KBM-7 (cell line): ENCODE measurements at regions not wholly inside any gene's neighbourhood (a gene's known extent, or its start where the extent isn't known, plus 50 kb on each side); places are given as distances from the start of the nearest gene placed in this dataset.
"Not testable (repeated sequence)": the region's sequence is repeated elsewhere in the genome, so short reads cannot be mapped to it uniquely, and the experiment has no call there.

Experiments
- DNase-seq: peaks from one replicate; pipeline ENCODE4 v3.0.0-alpha.2; 2015
- in situ Hi-C: fragments of 300-500 bp; cut with MboI; formaldehyde crosslinking; loops from 2 replicates; pipeline ENCODE4 v1.14.3; 2020; ENCODE audit warnings: low sequenced_read_pairs, low pct_unique_long_range_greater_than_20kb, mixed read lengths

DNA sequence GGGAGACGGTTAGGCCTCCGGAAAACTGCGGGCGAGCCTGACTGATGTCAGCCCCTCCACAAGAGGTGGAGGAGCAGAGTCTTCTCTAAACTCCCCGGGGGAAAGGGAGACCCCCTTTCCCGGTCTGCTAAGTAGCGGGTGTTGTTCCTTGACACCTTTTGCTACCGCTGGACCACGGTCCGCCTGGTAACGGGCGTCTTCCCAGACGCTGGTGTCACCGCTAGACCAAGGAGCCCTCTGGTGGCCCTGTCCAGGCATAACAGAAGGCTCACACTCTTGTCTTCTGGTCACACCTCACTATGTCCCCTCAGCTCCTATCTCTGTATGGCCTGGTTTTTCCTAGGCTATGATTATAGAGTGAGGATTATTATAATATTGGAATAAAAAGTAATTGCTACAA lies 513.4 kb downstream of the AMY1C start:
- in situ Hi-C loops = not testable (repeated sequence)

DNA sequence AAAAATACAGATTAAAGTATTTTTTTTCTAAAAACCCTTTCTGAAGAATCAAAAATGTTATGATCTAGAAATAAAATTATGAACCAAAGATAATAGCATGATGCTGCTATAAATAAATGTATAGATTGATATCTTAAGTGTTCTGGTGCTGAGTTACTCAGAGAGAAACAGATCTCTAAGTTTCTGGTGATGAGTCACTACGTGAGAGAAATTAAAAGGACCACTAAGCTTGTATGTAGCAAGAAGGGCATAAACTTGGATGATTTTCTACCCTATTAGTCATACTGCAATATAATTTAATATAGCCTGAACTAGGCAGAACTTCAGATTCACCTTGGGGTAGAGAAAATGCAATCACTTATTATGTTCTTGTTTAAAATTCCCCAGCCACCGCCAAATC lies 514.8 kb downstream of the AMY1C start:
- DNase-seq = no peak
- in situ Hi-C loops = no loop called here

More for the DNA sequence above, 513.4 kb downstream of the AMY1C start:
- not testable (repeated sequence) for DNase-seq

DNA sequence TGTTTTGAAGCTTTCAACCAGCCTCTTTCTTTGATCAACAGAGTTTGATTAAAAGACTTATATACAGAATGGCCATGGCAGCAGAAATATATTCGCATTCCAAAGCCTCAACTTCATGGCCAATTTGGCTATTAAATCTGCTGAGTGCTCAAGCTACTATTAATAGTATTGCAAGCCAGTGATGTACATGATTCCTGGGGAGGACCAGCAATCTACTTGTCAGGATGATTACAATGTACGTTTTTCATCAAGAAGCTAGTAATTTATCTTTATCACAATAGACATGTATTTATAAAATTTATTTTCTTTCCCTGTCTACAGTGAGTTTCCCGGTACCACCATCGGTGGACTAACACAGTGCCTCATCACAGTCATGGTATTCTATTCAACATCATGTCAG lies 515.5 kb downstream of the AMY1C start:
- no peak for DNase-seq
- in situ Hi-C loops = no loop called here

DNA sequence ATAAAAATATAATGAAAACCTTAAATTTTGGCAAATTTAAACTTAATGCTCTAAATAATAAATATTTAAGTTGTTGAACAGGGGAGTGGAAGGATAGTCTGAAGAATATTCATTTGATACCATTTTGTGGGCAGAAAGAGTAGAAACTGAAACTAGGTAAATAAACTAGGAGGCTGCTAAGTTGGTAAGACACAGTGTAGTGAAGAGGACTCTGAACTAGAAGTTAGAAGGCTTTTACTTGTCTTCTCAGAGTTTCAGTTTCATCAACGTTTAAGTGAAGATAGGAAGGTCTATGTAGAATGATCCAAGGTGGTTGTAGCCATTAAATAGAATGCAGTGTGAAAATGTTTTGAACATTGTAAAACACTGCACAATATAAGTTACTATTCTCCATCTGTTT lies 516.9 kb downstream of the AMY1C start:
- no peak for DNase-seq
- in situ Hi-C loops = no loop called here

DNA sequence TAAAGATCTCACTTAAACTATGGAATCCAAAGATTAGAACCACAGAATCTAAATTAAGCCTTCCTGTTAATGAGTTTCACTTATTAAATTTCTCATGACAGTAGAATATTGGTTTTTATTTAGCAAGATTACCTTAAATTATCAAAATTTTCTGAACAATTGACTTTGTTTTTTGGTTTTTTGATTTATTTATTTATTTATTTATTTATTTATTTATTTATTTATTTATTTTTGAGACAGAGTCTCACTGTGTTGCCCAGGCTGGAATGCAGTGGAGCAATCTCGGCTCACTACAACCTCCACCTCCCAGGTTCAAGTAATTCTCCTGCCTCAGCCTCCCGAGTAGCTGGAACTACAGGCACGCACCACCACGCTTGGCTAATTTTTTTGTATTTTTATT lies 538.6 kb downstream of the AMY1C start:
- in situ Hi-C loops, DNase-seq: not testable (repeated sequence)

DNA sequence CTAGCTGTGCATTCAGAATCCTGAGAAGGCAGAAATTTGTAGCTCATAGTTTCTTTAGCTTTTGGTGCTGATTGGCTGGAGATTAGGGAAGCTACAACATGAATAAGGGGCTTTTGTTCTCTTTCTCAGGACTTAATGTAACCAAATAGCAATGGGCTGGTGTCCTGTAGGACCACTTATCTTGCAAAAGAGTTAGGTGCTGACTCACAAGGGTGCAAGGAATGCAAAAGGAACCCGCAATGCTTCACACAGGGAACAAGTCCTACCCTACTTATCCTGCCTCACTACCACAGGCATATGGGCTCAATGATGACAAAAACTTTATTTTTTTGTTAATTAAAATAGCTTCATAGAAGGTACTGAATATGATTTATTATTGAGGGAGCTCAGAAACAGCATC lies 541.5 kb downstream of the AMY1C start:
- DNase-seq = no peak
- in situ Hi-C loops = no loop called here

DNA sequence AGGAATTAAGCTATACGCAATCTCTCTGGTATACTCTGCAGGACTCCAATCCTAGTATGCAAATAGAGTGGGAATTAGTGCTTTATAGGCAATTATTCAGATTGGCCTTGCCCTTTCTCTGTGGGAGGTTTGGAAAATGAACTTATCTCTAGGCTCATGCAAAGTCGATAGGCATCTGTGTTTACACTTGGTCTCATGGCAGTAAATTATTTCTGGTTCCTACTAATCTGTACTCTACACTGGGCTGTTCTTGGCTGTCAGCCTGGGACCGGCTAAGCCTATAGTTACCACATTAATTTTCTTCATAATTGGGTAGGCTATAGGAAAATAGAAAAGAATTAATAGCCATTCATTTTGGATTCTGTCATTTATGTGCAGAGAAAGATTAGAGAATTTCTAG lies 544.6 kb downstream of the AMY1C start:
- DNase-seq = no peak
- in situ Hi-C loops = no loop called here

DNA sequence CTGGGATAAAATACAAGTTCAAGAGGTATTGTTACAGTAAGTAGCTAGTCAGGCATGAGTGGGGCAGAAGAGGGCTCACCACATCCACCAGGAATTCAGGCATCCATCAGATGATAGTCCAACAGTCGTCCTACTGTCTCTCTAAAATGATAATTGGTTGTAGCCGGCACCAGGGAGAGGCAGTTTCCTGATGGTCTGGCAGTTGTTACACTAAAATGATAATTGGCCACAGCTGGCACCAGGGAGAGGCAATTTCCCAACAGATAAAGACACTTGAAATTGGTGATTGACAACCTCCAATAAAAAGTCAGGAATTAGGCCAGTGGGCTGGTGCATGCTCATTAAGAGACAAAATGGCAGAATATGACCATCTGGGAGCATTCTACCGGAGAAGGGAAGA lies 545.8 kb downstream of the AMY1C start:
- no peak for DNase-seq
- in situ Hi-C loops = no loop called here

DNA sequence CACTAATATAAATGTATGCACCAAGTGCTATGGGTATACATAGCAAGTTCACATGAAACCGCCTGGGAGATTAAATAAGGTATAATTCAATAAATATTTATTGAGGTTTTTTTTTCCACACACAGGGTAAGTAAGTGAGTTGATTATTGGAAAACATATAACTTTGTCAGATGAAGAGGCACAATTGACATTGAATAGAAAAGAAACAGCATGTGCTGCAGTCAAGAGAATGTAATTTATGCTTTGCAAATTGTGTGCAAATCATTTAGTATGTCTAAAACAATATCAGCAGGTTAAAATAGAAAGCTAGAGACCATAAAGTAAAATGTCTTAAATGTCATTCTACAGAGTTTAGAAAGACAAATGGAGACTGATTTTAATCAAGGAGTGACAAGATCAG lies 560.0 kb downstream of the AMY1C start:
- DNase-seq = no peak
- in situ Hi-C loops = no loop called here

DNA sequence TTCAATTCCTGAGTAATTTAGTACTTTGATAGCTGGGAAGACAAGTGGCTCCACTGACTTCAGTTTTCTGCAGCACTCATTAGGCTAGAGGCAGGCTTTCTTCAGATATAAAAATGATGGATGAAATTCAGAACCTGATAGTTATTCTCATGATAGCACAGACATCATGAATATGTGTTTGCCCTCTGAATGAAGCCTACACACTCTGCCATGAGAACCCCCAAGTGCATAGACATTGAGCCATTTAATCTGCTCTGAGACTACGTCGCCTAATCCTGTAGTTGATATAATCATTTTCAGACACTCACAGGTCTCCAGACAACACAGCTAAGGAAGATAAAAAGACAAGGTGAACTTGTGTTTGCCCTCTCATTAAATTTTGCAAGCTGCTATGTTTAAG lies 566.1 kb downstream of the AMY1C start:
- DNase-seq = no peak
- in situ Hi-C loops = no loop called here

DNA sequence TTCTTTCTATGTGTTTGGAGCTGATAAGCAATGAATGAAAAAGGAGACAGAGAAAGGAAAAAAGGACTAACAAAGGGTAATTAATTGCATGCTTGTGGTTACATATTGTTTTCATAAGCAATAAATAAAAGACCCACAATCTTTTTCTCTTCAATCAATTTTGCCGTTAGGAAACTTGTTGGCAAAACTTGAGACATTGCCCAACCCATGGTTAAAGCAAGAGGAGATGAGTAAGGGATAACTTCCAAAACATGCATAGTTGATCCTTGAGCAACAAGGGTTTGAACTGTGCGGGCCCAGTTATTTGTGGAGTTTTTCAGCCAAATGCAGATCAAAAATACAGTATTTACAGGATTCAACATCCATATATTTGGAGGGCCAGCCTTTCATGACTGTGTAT lies 572.4 kb downstream of the AMY1C start:
- in situ Hi-C loops = no loop called here
- DNase-seq = no peak

DNA sequence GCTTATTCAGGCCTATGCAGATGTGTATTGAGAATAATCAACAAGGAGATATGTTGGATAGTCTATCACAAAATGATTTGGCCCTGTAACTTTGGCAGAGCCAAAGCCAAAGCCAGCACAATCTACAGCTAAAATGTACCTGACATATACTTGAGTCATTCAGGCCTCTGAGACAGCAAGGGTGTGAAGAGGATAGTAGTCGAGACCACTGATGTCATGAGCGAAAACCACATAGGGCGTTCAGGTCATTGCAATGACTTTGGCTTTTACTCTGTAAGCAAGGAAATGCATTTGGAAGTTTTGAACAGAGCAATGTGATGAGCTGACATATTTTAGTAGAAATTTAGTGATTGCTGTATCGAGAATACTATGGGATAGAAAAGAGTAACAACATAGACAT lies 579.6 kb downstream of the AMY1C start:
- in situ Hi-C loops = no loop called here
- DNase-seq = no peak

DNA sequence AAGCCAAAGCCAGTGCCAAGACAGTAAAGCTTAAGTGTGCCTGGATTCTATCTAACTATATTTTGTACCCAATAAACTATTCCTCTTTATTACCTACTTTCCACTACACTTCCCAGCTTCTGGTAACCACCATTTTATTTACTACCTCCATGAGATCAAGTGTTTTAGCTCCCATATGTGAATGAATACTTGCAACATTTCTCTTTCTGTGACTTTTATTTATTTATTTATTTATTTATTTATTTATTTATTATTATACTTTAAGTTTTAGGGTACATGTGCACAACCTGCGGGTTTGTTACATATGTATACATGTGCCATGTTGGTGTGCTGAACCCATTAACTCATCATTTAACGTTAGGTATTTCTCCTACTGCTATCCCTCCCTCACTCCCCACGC lies 582.1 kb downstream of the AMY1C start:
- DNase-seq = no peak
- in situ Hi-C loops = no loop called here

DNA sequence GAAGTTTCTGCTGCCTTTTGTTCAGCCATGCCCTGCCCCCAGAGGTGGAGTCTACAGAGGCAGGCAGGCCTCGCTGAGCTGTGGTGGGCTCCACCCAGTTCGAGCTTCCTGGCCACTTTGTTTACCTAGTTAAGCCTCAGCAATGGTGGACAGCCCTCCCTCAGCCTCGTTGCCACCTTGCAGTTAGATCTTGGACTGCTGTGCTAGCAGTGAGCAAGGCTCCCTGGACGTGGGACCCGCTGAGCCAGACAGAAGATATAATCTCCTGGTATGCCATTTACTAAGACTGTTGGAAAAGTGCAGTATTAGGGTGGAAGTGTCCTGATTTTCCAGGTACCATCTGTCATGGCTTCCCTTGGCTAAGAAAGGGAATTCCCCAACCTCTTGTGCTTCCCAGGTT lies 588.2 kb downstream of the AMY1C start:
- in situ Hi-C loops, DNase-seq: not testable (repeated sequence)

DNA sequence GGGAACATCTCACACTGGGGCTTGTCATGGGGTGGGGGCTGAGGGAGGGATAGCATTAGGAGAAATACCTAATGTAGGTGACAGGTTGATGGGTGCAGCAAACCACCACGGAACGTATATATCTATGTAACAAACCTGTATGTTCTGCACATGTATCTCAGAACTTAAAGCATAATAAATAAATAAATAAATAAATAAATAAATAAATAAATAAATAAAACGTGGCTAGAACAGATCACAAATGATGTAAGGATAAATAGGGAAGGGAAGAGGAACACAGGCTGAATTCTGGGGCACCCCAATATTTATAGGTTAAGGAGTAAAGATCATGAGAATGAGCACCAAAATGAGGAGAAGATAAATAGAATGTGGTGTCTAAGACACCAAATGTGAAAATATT lies 592.2 kb downstream of the AMY1C start:
- DNase-seq = no peak
- in situ Hi-C loops = no loop called here

DNA sequence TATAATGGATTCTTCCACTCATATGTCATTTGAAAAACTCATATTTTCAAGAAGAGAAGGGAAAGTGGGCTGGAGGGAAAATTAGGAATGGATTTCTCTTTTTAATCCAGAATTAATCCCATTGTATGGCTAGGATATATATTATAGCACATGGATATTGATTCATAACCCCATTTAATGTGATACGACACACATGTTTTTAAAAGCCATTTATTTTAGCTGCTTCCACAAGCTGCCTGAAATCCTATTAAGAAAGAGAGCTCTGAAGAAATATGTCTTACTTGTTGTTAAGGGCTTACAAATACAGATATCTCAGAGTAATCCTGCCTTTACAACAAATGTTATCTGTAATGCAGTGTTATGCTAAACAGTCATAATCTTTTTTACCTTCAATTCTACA lies 598.6 kb downstream of the AMY1C start:
- in situ Hi-C loops = no loop called here
- no peak for DNase-seq

DNA sequence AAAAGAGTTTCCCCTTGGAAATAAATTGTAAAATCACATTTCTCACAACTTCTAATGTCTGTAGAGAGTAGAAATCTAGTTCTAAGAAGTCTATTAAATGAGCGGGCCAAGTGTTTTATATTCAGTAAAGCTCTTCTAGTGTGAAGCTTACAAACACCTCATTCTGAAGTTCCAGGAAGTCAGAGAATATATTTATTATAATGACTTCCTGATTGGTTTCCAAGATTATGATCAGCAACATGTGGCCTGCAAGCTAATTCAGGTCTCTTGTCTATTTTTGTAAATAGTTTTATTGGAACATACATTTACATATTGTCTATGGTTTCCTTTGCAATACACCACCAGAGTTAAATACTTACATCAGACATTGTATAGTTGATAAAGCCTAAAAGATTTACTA lies 603.9 kb downstream of the AMY1C start:
- peak; percentile 37 for DNase-seq

DNA sequence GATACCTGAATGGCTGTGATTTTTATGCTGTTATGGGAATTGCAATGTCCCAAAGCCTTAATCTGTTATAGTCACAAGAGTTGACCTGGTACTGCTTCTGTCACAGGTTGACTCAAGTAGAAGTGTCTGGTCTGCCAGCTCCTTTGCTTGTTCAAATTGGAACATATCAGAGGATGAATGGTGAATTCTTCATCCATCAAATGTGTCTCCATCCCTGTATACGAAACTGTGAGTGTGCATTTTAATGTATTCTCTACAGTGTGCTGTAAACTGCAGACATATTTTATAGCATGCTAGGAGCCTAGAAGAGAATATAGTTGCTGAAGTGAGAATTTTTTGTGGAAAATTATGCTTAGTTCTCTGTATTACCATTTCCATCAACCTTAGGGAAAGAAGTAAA lies 608.4 kb downstream of the AMY1C start:
- in situ Hi-C loops = no loop called here
- DNase-seq = no peak

More for the DNA sequence above, 603.9 kb downstream of the AMY1C start:
- in situ Hi-C loops = no loop called here

DNA sequence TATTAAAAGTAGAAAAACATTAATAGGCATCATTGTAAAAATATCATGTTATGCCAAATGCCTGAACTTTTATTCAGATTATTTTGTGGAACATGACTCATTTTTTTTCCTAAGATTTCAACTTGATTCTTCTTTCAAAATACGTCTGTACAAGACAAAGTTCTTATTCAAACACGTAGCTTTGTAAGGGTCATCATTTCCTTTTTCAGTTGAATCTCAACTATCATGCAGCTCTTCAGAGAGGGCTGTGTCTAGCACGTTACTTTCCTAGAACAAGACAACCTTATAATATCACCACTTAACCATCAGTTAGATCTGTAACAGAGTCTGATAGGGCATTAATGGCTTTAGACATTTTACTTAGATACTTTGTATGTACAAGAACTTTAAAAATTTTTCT lies 608.9 kb downstream of the AMY1C start:
- DNase-seq = no peak
- in situ Hi-C loops = no loop called here

DNA sequence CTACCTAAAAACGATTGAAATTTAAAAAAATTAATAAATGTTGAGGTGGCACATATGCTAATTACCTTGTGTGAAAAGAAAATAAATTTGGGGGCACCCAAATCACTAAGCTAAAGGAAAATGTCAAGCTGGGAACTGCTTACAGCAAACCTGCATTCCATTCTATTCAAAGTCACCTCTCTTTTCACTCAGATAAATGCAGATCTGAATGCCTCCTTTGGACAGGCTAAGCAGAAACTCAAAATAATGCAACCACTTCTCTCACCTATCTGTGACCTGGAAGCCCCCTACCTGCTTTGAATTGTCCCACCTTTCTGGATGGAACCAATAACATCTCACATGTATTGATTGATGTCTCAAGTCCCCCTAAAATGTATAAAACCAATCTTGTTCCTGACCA lies 628.7 kb downstream of the AMY1C start:
- in situ Hi-C loops = no loop called here
- DNase-seq = no peak

DNA sequence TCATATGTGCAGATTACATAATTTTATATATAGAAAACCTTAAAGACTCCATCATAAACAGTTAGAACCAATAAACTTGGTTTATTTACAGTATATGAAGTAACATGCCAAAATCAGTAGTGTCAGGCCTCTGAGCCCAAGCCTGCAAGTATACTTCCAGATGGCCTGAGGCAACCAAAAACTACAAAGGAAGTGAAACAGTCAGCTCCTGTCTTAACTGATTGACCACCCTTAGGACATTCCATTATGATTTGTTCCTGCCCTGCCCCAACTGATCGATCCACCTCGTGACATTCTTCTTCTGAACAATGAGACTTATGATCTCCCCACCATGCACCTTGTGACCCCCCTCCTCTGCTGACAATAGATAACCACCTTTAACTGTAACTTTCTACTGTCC lies 630.3 kb downstream of the AMY1C start:
- in situ Hi-C loops = no loop called here
- no peak for DNase-seq
